NCI-H1436 (cell line): ENCODE measurements at regions not wholly inside any gene's neighbourhood (a gene's known extent, or its start where the extent isn't known, plus 50 kb on each side); places are given as distances from the start of the nearest gene placed in this dataset.

Source experiments
- DNase-seq: peaks from one replicate; lab custom pipeline; 2025; lab: John Stamatoyannopoulos, UW

GRCh38 chr4:114364857-114365256, 233.8 kb upstream of the UGT8 start:
- DNase-seq, result no peak

GRCh38 chr4:114365591-114365990, 233.0 kb upstream of the UGT8 start:
- DNase-seq, result no peak

- DNase-seq, result no peak
These were observed 232.2 kb upstream of the UGT8 start for GRCh38 chr4:114366368-114366767.

- no peak for DNase-seq
These were observed 229.9 kb upstream of the UGT8 start for GRCh38 chr4:114368751-114369150.

GRCh38 chr4:114373508-114373907, 225.1 kb upstream of the UGT8 start:
- DNase-seq, result no peak

- no peak for DNase-seq
These were observed 220.2 kb upstream of the UGT8 start for GRCh38 chr4:114378305-114378903.

- DNase-seq, result no peak
These were observed 215.5 kb upstream of the UGT8 start for GRCh38 chr4:114383067-114383466.

- DNase-seq, result no peak
These were observed 214.9 kb upstream of the UGT8 start for GRCh38 chr4:114383721-114384120.

GRCh38 chr4:114384629-114385028, 214.0 kb upstream of the UGT8 start:
- DNase-seq, result peak; percentile 11

- no peak for DNase-seq
These were observed 213.2 kb upstream of the UGT8 start for GRCh38 chr4:114385195-114385985.

- DNase-seq, result no peak
These were observed 211.9 kb upstream of the UGT8 start for GRCh38 chr4:114386637-114387233.

- DNase-seq, result no peak
These were observed 209.4 kb upstream of the UGT8 start for GRCh38 chr4:114389070-114389685.

- DNase-seq, result no peak
These were observed 205.1 kb upstream of the UGT8 start for GRCh38 chr4:114393295-114394038.

- no peak for DNase-seq
These were observed 201.8 kb upstream of the UGT8 start for GRCh38 chr4:114396808-114397207.

GRCh38 chr4:114398410-114398809, 200.2 kb upstream of the UGT8 start:
- DNase-seq, result no peak

GRCh38 chr4:114399105-114399504, 199.5 kb upstream of the UGT8 start:
- no peak for DNase-seq

- DNase-seq, result peak; percentile 18
These were observed 198.1 kb upstream of the UGT8 start for GRCh38 chr4:114400531-114400930.

- no peak for DNase-seq
These were observed 197.1 kb upstream of the UGT8 start for GRCh38 chr4:114401483-114401882.

GRCh38 chr4:114417214-114417613, 181.4 kb upstream of the UGT8 start:
- DNase-seq, result peak; percentile 20

- DNase-seq, result no peak
These were observed 178.5 kb upstream of the UGT8 start for GRCh38 chr4:114420069-114420468.

GRCh38 chr4:114423582-114423981, 175.0 kb upstream of the UGT8 start:
- no peak for DNase-seq

- no peak for DNase-seq
These were observed 163.5 kb upstream of the UGT8 start for GRCh38 chr4:114435116-114435515.
